Memory B cell (primary cell): ENCODE measurements at regions not wholly inside any gene's neighbourhood (a gene's known extent, or its start where the extent isn't known, plus 50 kb on each side); places are given as distances from the start of the nearest gene placed in this dataset.

Source experiments
- ATAC-seq: fragments of 150-1000 bp; cut with Tn5 transposase; 2 replicates; pipeline ENCODE4 v1.10.0; 2021; ENCODE audit warnings: low read depth, mild to moderate bottlenecking, moderate library complexity
- DNase-seq, 2 donors: peaks; one replicate each; pipeline ENCODE4 v3.0.0; 2022; ENCODE audit warnings: low spot score in 2 of 2
- H3K27ac Mint-ChIP-seq: one replicate; pipeline ENCODE4 v1.8.0; 2022; ENCODE audit warnings: mild to moderate bottlenecking, moderate library complexity, mixed read lengths
- H3K27me3 Mint-ChIP-seq: one replicate; pipeline ENCODE4 v1.8.0; 2022; ENCODE audit warnings: mixed read lengths
- H3K36me3 Mint-ChIP-seq: one replicate; pipeline ENCODE4 v1.8.0; 2022; ENCODE audit warnings: mild to moderate bottlenecking, mixed read lengths
- H3K4me1 Mint-ChIP-seq: one replicate; pipeline ENCODE4 v1.8.0; 2022; ENCODE audit warnings: mixed read lengths
- H3K4me3 Mint-ChIP-seq: one replicate; pipeline ENCODE4 v1.8.0; 2022; ENCODE audit warnings: mild to moderate bottlenecking, moderate library complexity, mixed read lengths
- H3K9me3 Mint-ChIP-seq: one replicate; pipeline ENCODE4 v1.8.0; 2022; ENCODE audit warnings: mixed read lengths

DNA sequence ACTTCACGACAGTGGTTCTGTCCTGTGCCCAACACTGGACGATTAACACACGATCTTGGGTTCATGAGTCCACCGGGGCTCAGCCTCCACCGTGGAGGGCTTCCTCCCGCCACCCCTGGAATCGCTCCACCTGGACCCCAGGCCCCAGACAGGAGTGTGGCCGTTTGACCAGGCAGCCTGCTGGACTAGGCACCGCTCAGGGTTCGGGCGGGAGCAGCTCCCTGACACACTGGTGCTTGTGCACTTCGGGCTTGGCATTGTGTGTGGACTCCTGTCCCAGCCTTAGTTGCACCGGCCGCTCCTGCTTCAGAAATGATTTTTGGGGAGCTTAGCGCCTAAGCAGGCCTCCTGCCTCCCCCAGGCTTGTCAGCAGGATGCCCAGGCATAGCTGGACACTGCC is 617.4 kb upstream of the SALL3 start:
- ATAC-seq = no peak
- Mint-ChIP-seq H3K4me1 (no peaks in the 10 kb centered on the region), H3K9me3 (peaks cover 5% of the 10 kb centered on the region), H3K36me3 (no peaks in the 10 kb centered on the region), H3K27me3 (no peaks in the 10 kb centered on the region), H3K4me3 (no peak overlapping the region), H3K27ac (no peak overlapping the region)
- no peak for DNase-seq

GRCh38 chr18:78363556-78364387 is 615.8 kb upstream of the SALL3 start:
- no peak overlapping the region for H3K4me3 Mint-ChIP-seq
- DNase-seq (no peak), ATAC-seq (no peak)
- no peaks in the 10 kb centered on the region for H3K27me3 Mint-ChIP-seq
- H3K9me3 Mint-ChIP-seq = peaks cover 5% of the 10 kb centered on the region
- H3K27ac Mint-ChIP-seq = no peak overlapping the region
- H3K36me3 Mint-ChIP-seq = no peaks in the 10 kb centered on the region
- H3K4me1 Mint-ChIP-seq = no peaks in the 10 kb centered on the region

- no peaks in the 10 kb centered on the region for H3K27me3 Mint-ChIP-seq
- H3K36me3 Mint-ChIP-seq = no peaks in the 10 kb centered on the region
- H3K27ac Mint-ChIP-seq = no peak overlapping the region
- no peak for ATAC-seq
- DNase-seq = no peak
- H3K4me1 Mint-ChIP-seq = no peaks in the 10 kb centered on the region
- no peak overlapping the region for H3K4me3 Mint-ChIP-seq
- H3K9me3 Mint-ChIP-seq = peaks cover 5% of the 10 kb centered on the region
Observed at GRCh38 chr18:78364388-78364960, 615.1 kb upstream of the SALL3 start.

DNA sequence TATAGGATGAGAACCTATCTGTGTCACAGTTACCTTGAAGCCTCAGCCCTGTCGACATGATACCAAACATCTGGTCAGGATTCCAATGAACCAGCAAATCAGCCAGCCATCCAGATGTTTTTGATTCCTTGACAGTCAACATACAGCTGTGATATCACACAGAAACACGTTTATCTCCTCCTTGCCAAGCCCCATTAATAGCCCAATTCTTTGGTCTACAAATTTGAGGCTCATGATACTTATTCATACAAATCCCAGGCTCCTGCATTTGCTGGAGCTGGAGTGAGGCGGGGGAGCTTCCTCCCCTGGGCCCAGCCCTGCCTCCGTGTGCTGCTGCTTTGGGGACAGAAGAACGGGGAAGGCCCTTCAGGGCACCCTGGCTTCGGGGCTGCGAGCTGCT is 611.6 kb upstream of the SALL3 start:
- no peaks in the 10 kb centered on the region for H3K9me3 Mint-ChIP-seq
- H3K36me3 Mint-ChIP-seq = no peaks in the 10 kb centered on the region
- no peaks in the 10 kb centered on the region for H3K27me3 Mint-ChIP-seq
- H3K4me1 Mint-ChIP-seq = no peaks in the 10 kb centered on the region
- no peak overlapping the region for H3K27ac Mint-ChIP-seq
- H3K4me3 Mint-ChIP-seq = no peak overlapping the region
- ATAC-seq = no peak
- no peak for DNase-seq

DNA sequence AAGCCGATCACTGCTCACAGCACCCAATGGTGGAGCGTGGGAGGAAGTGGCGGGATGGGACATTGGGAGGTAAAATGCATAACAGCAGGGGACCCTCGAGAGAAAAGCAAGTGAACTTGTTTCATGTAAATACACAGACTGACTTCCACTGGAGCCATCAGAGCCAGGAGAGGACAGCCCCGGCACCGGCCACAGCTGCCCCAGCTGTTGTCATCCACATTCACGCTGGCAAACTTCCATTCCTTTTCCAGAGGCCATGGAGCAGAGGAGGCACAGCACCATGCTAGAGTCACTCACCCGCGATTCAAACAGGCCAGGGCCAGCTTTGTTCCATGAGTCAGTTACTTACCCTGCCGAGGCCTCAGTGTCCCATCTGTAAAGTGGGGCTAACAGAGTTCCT is 610.9 kb upstream of the SALL3 start:
- Mint-ChIP-seq H3K27ac (no peak overlapping the region), H3K36me3 (no peaks in the 10 kb centered on the region), H3K9me3 (no peaks in the 10 kb centered on the region), H3K4me1 (no peaks in the 10 kb centered on the region), H3K4me3 (no peak overlapping the region), H3K27me3 (no peaks in the 10 kb centered on the region)
- ATAC-seq = no peak
- no peak for DNase-seq

DNA sequence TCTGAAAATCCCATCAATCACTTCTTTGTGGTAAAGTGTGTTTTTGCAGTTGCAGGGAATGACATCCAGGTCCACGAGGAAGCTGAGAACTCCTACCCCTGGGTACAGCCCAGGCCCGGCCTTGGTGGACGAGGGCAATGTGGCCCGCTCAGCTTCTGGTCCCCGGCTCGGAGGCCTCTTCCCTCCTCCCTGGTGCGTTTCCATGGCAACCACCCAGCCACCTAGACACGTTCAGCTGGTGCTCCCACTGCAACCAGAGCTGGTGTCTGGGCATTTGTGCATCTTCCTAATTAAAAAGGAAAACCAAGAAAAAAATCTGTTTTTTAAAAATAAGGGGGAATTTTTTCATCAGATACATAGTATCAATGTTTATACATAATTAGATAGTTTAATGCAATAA is 603.6 kb upstream of the SALL3 start:
- ATAC-seq = no peak
- DNase-seq = no peak
- peaks cover 2% of the 10 kb centered on the region for H3K27me3 Mint-ChIP-seq
- H3K4me3 Mint-ChIP-seq = no peak overlapping the region
- no peaks in the 10 kb centered on the region for H3K4me1 Mint-ChIP-seq
- H3K36me3 Mint-ChIP-seq = no peaks in the 10 kb centered on the region
- H3K9me3 Mint-ChIP-seq = peaks cover 1% of the 10 kb centered on the region
- no peak overlapping the region for H3K27ac Mint-ChIP-seq

DNA sequence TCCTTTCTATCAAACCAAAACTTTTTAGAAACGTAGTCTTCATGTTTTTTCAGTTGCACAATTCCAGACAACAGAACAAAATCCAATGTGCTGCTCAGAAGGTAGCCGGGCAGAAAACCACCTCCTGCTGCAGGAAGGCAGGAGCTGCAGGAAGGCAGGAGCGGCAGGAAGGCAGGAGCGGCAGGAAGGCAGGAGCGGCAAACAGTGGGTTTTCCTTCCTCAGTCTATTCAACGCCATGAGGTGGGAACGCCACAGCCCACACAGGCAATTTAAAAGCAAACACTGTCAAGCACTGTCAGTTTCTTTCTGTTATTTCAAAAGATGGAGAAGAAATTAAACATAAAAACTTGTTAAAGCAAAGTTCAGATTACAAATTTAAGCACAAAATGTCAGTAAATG is 601.2 kb upstream of the SALL3 start:
- peaks cover 3% of the 10 kb centered on the region for H3K9me3 Mint-ChIP-seq
- H3K4me3 Mint-ChIP-seq = no peak overlapping the region
- no peaks in the 10 kb centered on the region for H3K36me3 Mint-ChIP-seq
- no peak for ATAC-seq
- no peak overlapping the region for H3K27ac Mint-ChIP-seq
- no peaks in the 10 kb centered on the region for H3K4me1 Mint-ChIP-seq
- peaks cover 2% of the 10 kb centered on the region for H3K27me3 Mint-ChIP-seq
- no peak for DNase-seq

GRCh38 chr18:78378983-78379382 is 600.6 kb upstream of the SALL3 start:
- Mint-ChIP-seq H3K9me3 (peaks cover 4% of the 10 kb centered on the region), H3K36me3 (no peaks in the 10 kb centered on the region), H3K4me3 (no peak overlapping the region), H3K27me3 (peaks cover 5% of the 10 kb centered on the region), H3K27ac (no peak overlapping the region), H3K4me1 (no peaks in the 10 kb centered on the region)
- ATAC-seq = no peak
- DNase-seq = no peak

DNA sequence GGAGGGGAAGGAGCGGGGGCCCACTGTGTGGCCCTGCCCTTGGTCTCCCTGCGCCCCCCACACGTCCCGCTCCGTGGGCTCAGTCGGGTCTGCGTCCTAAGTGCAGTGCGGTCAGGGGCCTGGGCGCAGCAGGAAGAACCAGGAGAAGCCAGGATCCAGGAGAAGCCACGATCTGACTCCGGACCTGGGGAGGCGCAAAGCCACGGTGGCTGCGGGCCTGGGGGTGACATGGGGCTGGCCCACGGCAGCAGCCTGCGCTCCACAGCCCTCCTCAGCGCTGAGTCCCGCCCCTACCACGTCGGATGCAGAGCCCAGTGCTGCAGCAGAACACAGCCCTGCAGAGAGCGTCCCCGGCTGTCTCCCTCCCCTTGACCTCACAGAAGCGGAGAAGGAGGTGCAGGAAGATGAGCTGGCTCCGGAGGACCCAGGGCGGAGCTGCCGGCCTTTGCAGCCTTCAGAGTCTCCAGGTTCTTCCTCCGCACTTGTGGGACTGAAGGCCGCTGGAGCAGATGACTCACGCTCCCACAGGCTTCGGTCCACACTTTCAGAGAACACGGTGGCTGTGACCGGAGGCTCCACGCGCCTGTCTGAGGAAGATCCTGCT is 589.2 kb upstream of the SALL3 start:
- DNase-seq (no peak), ATAC-seq (no peak)
- peaks cover 9% of the 10 kb centered on the region for H3K9me3 Mint-ChIP-seq
- no peak overlapping the region for H3K27ac Mint-ChIP-seq
- H3K4me3 Mint-ChIP-seq = no peak overlapping the region
- no peaks in the 10 kb centered on the region for H3K36me3 Mint-ChIP-seq
- H3K27me3 Mint-ChIP-seq = peaks cover 5% of the 10 kb centered on the region
- no peaks in the 10 kb centered on the region for H3K4me1 Mint-ChIP-seq

DNA sequence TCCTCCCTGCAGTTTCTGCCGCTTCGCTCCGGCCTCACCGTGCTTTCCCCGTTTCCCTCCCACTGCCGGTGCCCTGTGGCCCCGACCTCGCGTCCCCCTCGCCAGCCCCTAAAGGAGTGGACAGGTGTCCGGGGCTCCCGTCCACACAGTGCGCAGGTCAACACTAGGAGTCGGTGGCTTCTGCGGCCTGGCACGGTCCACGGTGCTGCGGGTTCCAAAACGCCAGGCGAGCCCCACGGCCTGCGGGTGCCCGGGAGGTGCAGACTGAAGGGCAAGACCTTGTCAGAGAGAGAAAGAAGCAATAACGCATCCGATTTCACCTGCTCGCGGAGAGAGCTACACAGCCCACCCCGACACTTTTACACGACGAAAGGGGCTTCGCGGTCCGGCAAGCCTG is 588.7 kb upstream of the SALL3 start:
- H3K4me3 Mint-ChIP-seq = no peak overlapping the region
- no peak overlapping the region for H3K27ac Mint-ChIP-seq
- H3K27me3 Mint-ChIP-seq = peaks cover 5% of the 10 kb centered on the region
- no peak for ATAC-seq
- H3K9me3 Mint-ChIP-seq = peaks cover 9% of the 10 kb centered on the region
- no peaks in the 10 kb centered on the region for H3K4me1 Mint-ChIP-seq
- H3K36me3 Mint-ChIP-seq = no peaks in the 10 kb centered on the region
- DNase-seq = no peak

DNA sequence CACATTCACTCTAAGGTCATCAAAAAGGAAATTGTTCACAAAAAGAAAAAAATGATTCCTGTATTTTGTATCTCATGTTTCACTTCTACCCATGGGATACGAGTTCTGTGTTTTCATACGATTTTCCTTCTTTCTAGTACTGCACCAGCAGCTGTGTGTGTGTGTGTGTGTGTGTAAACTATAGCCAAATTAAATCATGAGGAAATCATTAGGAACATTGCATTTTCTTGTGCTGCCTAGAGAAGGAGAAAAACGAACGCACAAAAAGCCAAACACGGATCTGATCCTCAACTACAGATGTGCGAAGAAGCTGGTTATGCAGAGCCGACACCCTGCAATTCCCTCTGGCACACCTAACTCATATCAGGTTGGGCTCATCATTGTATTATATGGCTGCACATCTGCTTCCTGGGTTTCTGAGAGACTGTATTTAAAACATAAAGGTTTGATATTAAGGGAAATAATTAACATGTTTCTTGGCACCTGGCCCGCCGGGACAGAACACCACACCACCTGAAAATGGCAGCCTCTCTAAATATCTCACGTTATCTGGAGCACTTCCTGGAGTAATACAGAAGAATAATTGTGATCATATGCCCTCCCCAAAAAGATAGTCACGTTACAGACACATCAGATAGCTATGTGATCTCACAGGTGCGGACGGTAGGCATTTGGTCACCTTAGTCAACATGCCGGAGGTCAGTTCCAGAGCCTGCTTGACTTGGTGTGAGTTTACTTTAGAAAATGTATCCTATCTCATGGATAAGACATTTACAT is 586.3 kb upstream of the SALL3 start:
- peaks cover 5% of the 10 kb centered on the region for H3K9me3 Mint-ChIP-seq
- DNase-seq (no peak), ATAC-seq (no peak)
- H3K36me3 Mint-ChIP-seq = no peaks in the 10 kb centered on the region
- H3K27ac Mint-ChIP-seq = no peak overlapping the region
- H3K4me3 Mint-ChIP-seq = no peak overlapping the region
- H3K27me3 Mint-ChIP-seq = peaks cover 5% of the 10 kb centered on the region
- no peaks in the 10 kb centered on the region for H3K4me1 Mint-ChIP-seq

- no peaks in the 10 kb centered on the region for H3K4me1 Mint-ChIP-seq
- H3K4me3 Mint-ChIP-seq = no peak overlapping the region
- no peak overlapping the region for H3K27ac Mint-ChIP-seq
- no peaks in the 10 kb centered on the region for H3K36me3 Mint-ChIP-seq
- no peak for ATAC-seq
- H3K27me3 Mint-ChIP-seq = no peaks in the 10 kb centered on the region
- no peak for DNase-seq
- no peaks in the 10 kb centered on the region for H3K9me3 Mint-ChIP-seq
Observed at GRCh38 chr18:78396077-78396476, 583.5 kb upstream of the SALL3 start.

GRCh38 chr18:78396756-78397155 is 582.9 kb upstream of the SALL3 start:
- H3K27me3 Mint-ChIP-seq = no peaks in the 10 kb centered on the region
- H3K4me3 Mint-ChIP-seq = no peak overlapping the region
- no peak overlapping the region for H3K27ac Mint-ChIP-seq
- H3K4me1 Mint-ChIP-seq = no peaks in the 10 kb centered on the region
- ATAC-seq (no peak), DNase-seq (no peak)
- no peaks in the 10 kb centered on the region for H3K9me3 Mint-ChIP-seq
- no peaks in the 10 kb centered on the region for H3K36me3 Mint-ChIP-seq

DNA sequence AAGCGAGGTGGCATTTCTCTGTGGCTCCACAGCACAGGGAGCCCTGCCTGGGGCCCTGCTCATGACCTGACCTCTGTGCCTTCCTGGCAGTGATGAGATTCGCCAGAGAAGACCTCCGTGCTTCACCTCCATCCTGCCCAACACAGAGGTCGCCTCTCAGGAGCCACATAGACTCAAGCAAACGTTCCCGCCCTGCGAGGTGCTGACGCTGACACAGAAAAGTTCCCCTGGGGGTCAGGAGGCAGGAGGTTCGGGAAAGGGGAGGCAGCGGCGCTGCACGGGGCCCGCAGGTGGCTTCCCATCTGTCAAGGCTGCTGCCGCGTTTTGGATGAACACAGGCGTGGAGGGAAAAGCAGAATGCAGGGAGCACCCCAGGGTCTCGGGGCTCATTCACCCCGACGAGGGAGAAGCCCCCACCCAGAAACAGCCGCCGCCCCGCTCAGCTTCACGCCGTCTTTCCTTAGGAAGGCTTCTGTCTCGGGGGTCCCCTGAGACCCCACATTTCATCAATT is 579.6 kb upstream of the SALL3 start:
- no peak overlapping the region for H3K27ac Mint-ChIP-seq
- DNase-seq (no peak), ATAC-seq (no peak)
- no peaks in the 10 kb centered on the region for H3K4me1 Mint-ChIP-seq
- no peaks in the 10 kb centered on the region for H3K9me3 Mint-ChIP-seq
- no peak overlapping the region for H3K4me3 Mint-ChIP-seq
- H3K36me3 Mint-ChIP-seq = no peaks in the 10 kb centered on the region
- H3K27me3 Mint-ChIP-seq = no peaks in the 10 kb centered on the region
